ENCODE measurements at regions not wholly inside any gene's neighbourhood (a gene's known extent, or its start where the extent isn't known, plus 50 kb on each side); places are given as distances from the start of the nearest gene placed in this dataset.

DNA sequence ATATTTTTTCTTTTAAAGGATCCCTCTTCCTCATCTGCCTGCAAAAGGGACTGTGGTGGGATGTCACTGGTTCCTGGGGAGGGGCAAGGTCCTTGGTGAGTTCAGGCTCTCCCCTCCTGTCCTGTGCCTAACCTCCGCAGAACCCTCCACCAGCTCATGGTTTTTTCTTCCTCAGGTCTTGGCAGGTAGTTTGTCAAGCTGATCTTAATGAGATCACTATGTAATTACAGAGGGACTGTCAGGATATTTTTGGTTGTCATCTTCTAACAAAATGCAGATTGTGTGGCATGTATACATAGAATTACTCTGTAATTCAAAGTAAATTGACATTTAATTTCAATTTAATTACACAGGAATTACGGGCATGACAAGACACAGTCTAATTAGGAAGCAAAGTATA, 150.3 kb upstream of the SEMA6A start:
- no peaks in the 10 kb centered on the region for H3K4me1 ChIP-seq (ENCODE audit: insufficient read depth, low read length)
- no peak overlapping the region for H2AK5ac ChIP-seq (ENCODE audit: insufficient read length, low read length)
- H2BK20ac ChIP-seq (ENCODE audit: low read depth, low read length, poor library complexity, severe bottlenecking) = no peak overlapping the region
- no peak overlapping the region for H2BK12ac ChIP-seq (ENCODE audit: insufficient read length, low read depth, low read length)
- Mint-ChIP-seq H3K27ac (peak overlapping the region in 1 of 3 experiments; percentile 56; a peak in 1 of 7 replicates), H3K4me3 (no peak overlapping the region), H3K36me3 (ENCODE audit: insufficient read depth in 1 of 3, low read depth in 3 of 3) (no peaks in the 10 kb centered on the region), H3K9me3 (no peaks in the 10 kb centered on the region), H3K27me3 (ENCODE audit: low read depth) (peaks cover 2% of the 10 kb centered on the region; the same call in 1 of the 2 replicates), H3K4me1 (peaks cover 8 to 11% of the 10 kb centered on the region in 2 experiments)
- H2BK15ac ChIP-seq (ENCODE audit: low read depth, low read length) = no peak overlapping the region
- no peaks in the 10 kb centered on the region for H3K27me3 ChIP-seq (ENCODE audit: insufficient read depth, low read length)
- H2BK5ac ChIP-seq (ENCODE audit: insufficient read length, low read length) = no peak overlapping the region
- H3K9me3 ChIP-seq (ENCODE audit: control insufficient read depth, low read depth, low read length) = no peaks in the 10 kb centered on the region
- H2AFZ ChIP-seq (ENCODE audit: low read length) = no peak overlapping the region
- H3K4ac ChIP-seq (ENCODE audit: low read depth, low read length) = no peak overlapping the region
- H3K79me1 ChIP-seq (ENCODE audit: insufficient read depth, low read depth, low read length, poor library complexity, severe bottlenecking) = no peaks in the 10 kb centered on the region
- H4K8ac ChIP-seq (replicated peaks; ENCODE audit: insufficient read length, low read depth, low read length) = no peak overlapping the region
- no peak overlapping the region for H3K18ac ChIP-seq (ENCODE audit: insufficient read length, low read depth, low read length)
- H4K91ac ChIP-seq (ENCODE audit: insufficient read length, low read depth, low read length) = no peak overlapping the region
- no CpG with 5 or more reads among the region's 2 CpGs for WGBS (ENCODE audit: extremely low coverage, insufficient read length, low lambda C conversion rate)
- H4K5ac ChIP-seq (ENCODE audit: insufficient read length, low read depth, low read length) = no peak overlapping the region
- H4K20me1 ChIP-seq (ENCODE audit: control insufficient read depth, insufficient read depth, insufficient read length) = no peaks in the 10 kb centered on the region
- TF ChIP-seq, protein P1, sequence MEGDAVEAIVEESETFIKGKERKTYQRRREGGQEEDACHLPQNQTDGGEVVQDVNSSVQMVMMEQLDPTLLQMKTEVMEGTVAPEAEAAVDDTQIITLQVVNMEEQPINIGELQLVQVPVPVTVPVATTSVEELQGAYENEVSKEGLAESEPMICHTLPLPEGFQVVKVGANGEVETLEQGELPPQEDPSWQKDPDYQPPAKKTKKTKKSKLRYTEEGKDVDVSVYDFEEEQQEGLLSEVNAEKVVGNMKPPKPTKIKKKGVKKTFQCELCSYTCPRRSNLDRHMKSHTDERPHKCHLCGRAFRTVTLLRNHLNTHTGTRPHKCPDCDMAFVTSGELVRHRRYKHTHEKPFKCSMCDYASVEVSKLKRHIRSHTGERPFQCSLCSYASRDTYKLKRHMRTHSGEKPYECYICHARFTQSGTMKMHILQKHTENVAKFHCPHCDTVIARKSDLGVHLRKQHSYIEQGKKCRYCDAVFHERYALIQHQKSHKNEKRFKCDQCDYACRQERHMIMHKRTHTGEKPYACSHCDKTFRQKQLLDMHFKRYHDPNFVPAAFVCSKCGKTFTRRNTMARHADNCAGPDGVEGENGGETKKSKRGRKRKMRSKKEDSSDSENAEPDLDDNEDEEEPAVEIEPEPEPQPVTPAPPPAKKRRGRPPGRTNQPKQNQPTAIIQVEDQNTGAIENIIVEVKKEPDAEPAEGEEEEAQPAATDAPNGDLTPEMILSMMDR (conservative IDR thresholded peaks at IDR 0.05) = no peak
- no peak overlapping the region for H3K9ac ChIP-seq (ENCODE audit: extremely low read depth, insufficient read length, low read length)
- H3K23me2 ChIP-seq (ENCODE audit: insufficient read length, low read depth, low read length, poor library complexity, severe bottlenecking) = no peaks in the 10 kb centered on the region
- no peaks in the 10 kb centered on the region for H3K79me2 ChIP-seq (ENCODE audit: insufficient read depth, low read length)
- no peak overlapping the region for H2BK120ac ChIP-seq (ENCODE audit: low read depth, low read length, poor library complexity, severe bottlenecking)
- H3K27ac ChIP-seq (ENCODE audit: insufficient read length, low read depth, low read length) = no peak overlapping the region
- no peak overlapping the region for H3K23ac ChIP-seq (ENCODE audit: insufficient read length, low read depth, low read length)
- DNase-seq = no peak
- H3K14ac ChIP-seq (ENCODE audit: insufficient read depth, low read length) = no peak overlapping the region
- no peak overlapping the region for H3K4me2 ChIP-seq (ENCODE audit: insufficient read depth, insufficient read length, low read length)
- no peak overlapping the region for H3T11ph ChIP-seq (ENCODE audit: low read length)
- H3K56ac ChIP-seq (ENCODE audit: insufficient read length, low read depth, low read length) = no peak overlapping the region
